Hepatocyte (in vitro differentiated cells): ENCODE measurements at regions not wholly inside any gene's neighbourhood (a gene's known extent, or its start where the extent isn't known, plus 50 kb on each side); places are given as distances from the start of the nearest gene placed in this dataset.

ENCODE experiments used
- EZH2 ChIP-seq: fragments of 200-600 bp; sonication (generic); IDR thresholded peaks from 2 replicates; pipeline ENCODE4 v1.6.1; 2016; ENCODE audit warnings: antibody characterized with exemption, mild to moderate bottlenecking, borderline replicate concordance
- TF ChIP-seq, protein P1 (sequence below): fragments of 200-600 bp; sonication (generic); IDR thresholded peaks from 2 replicates; pipeline ENCODE4 v1.5.1; 2016; ENCODE audit warnings: antibody characterized with exemption, mild to moderate bottlenecking; ENCODE audit not compliant: poor library complexity

GRCh38 chr20:50252701-50253100 lies 62.1 kb downstream of the CEBPB start:
- TF ChIP-seq, protein P1, sequence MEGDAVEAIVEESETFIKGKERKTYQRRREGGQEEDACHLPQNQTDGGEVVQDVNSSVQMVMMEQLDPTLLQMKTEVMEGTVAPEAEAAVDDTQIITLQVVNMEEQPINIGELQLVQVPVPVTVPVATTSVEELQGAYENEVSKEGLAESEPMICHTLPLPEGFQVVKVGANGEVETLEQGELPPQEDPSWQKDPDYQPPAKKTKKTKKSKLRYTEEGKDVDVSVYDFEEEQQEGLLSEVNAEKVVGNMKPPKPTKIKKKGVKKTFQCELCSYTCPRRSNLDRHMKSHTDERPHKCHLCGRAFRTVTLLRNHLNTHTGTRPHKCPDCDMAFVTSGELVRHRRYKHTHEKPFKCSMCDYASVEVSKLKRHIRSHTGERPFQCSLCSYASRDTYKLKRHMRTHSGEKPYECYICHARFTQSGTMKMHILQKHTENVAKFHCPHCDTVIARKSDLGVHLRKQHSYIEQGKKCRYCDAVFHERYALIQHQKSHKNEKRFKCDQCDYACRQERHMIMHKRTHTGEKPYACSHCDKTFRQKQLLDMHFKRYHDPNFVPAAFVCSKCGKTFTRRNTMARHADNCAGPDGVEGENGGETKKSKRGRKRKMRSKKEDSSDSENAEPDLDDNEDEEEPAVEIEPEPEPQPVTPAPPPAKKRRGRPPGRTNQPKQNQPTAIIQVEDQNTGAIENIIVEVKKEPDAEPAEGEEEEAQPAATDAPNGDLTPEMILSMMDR: no peak
- no peak for TF ChIP-seq EZH2
